ENCODE measurements at regions not wholly inside any gene's neighbourhood (a gene's known extent, or its start where the extent isn't known, plus 50 kb on each side); places are given as distances from the start of the nearest gene placed in this dataset.
"Not testable (repeated sequence)": the region's sequence is repeated elsewhere in the genome, so short reads cannot be mapped to it uniquely, and the experiment has no call there.

DNA sequence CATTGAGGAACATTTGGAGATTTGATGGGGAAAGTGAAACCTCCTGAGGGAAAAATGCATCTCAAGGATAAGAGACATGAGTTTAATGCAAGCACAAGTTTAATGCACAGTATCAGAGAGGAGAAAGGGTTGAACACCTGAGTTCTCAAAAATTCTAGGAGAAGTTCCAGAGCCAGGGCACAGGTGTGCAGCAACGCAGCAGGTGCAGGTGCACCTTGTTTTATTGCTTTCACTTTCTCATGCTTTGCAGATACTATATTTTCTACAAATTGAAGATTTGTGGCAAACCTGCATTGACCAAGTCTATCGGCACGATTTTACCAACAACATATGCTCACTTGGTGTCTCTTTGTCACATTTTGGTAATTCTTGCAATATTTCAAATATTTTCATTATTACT is 267.6 kb upstream of the HNRNPA3 start:
- no peak for DNase-seq

DNA sequence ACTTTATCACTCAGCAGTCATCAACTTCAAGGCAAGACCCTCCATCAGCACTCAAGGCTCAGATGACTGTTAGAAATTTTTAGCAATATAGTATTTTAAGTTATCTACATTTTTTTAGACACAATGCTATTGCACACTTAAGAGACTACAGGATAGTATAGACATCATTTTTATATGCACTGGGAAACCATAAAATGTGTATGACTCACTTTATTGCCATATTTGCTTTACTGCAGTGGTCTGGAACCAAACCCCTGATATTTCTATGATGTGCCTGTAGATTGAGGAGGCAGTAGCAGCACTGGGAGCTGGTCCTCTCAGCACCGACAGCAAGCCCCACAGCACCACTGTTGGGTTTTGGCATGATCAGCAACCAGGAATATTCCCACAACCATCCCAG is 264.8 kb upstream of the HNRNPA3 start:
- no peak for DNase-seq

DNA sequence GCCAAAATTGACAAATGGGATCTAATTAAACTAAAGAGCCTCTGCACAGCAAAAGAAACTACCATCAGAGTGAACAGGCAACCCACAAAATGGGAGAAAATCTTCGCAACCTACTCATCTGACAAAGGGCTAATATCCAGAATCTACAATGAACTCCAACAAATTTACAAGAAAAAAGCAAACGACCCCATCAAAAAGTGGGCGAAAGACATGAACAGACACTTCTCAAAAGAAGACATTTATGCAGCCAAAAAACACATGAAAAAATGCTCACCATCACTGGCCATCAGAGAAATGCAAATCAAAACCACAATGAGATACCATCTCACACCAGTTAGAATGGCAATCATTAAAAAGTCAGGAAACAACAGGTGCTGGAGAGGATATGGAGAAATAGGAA is 261.4 kb upstream of the HNRNPA3 start:
- DNase-seq: not testable (repeated sequence)

DNA sequence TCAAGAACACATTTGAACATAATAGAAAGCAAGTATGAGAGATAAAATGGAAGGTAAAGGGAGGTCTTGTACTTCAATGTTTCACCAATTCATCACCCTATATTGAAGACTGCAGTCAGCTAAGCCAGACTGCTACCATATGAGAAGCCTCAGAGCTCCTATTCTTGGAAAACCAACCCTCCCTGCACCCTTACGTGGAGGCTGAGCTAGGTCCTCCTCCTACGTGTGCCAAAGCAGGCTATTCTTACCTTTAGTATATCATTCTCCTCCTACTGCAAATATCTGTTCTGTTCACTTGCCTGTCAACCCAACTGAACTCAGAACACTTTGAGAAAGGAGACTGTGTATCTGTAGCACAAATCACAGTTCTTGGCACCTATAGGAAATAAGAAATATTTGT is 255.8 kb upstream of the HNRNPA3 start:
- DNase-seq: no peak

DNA sequence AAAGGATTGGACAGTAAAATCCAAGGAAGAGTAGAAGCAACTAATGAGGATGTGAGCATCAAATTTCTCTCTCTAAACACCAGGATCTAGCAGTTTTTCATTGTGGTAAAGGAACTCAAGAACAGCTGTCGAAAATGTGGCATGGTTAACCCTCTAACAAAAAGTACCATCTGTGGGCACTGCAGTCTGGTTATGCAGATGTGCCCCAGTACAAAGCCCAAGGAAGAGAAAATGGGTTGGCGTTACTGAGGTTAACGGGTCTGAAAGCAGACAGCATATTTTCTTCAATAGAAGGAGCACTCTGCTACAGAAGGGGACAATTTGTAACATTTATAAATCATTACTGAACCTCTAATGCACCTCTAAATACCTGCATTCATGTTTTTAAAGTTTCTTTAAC is 253.0 kb upstream of the HNRNPA3 start:
- no peak for DNase-seq

DNA sequence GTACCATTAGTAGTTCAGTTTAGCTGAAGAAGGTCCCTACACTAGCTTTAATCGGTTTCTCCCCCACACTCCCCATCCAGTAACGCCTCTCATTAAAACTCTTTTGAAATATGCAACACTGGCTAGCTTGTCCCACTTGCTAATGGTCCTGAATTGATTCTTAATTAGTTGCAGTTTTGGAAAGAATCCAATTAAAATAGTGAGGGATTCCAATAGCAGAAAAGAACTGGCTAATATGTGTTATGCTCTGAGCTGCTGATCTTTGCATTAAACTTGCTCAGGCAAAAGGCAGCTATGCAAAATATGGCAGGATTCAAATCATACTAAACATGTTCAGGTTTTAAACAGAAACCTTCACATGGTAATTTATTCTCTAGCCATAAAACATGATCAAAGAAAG is 252.5 kb upstream of the HNRNPA3 start:
- DNase-seq: no peak

DNA sequence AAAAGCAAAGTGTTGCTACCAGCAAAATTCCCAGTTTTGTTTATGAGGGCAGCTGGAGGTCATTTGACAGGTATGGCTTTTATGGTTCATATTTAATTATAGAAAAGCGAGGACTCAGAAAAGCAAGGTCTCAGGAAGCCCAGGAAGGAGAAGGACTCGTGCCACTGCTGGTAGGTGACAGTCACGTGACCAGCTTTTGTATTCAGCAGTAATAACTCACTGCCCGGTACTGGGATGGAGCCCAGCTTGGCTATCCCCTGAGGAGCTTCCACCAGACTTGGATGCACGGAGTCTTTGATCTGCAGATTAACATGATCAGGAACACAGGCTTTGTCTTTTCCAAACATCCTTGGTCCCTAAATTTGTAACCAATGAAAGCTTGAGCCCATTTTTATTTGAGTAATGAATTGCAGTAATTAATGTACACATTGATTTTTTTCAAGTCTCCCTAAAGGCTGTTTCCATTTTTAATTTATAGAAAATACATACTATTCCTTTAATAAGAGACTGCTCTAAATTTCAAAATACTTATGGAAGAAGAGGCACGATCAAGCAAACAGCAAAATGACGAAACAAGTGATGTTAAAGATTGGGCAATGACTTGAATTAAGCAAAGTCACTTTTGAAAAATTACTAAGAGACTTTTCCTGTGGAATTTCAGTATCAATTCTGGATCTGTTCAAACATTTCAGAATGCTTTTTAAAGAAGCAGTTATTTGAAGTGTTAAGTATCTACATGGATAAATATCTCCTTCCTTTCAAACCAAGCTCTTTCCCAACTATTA is 251.7 kb upstream of the HNRNPA3 start:
- no peak for DNase-seq

DNA sequence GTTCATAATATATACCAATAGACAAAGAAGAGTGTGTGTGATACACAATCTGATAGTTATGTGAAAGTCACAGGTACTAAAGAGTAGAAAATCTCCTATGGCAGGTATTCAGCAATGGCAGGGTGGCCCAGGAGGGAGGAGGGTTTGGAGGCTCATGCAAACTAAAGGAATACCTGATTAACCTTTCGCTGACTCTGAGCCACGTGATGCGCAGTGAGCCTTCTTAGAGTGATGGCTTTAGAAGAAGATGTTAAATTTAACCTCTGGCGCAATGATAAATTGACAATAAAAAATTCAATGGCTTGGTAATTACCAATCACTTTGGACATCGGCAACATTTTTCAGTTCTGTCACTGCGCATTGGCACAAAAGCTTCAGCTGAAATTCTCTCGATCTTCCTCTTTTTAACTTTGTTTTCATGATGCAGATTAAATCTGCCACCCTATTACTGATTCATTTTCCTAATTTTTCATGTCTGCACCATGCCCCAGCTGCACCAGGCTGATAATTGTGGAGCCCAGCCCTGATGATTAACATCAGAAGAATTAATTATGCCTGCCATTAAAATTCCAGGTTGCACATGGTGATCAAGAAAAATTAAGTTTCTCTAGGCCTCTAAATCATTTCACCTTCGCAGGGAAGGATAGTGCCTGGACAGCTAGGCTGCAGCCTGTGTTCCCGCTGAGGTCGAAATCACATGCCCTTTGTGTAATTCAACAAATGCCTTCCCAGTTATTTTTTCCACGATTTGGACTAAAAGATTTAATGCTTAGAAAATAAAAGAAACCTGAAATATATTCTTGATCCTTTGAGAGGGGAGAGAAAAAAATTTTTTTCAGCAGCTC is 250.6 kb upstream of the HNRNPA3 start:
- DNase-seq: no peak

DNA sequence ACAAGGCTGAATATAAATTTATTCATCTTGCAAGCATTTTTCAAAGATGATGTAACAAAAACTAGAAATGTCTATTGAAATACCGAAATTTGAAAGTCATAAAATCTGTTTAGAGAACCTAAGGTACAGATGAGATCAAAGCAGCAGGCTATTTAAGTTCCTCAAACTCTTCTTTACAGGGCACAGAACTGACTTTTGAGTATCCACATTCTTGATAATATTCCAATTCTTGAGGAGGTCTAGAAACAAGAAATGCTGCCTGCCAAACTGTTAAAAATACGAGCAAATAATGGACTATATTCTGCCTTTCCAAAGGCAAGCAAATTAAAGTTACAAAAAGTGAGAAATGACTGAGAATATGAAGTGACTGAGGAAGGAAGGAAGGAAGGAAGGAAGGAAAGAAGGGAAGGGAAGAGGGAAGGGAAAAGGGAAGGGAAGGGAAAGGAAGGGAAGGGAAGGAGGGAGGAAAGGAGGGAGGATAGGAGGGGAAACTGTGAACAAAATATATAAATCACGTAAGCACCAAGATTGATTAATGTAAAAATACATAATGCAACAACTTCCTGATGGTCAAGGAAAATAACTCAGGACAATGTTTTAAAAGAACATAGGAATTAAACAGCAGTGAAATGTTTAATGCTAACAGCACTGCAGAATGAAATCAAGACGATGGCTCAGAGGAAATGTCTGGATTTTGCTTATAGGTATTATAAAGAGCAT is 248.9 kb upstream of the HNRNPA3 start:
- no peak for DNase-seq

DNA sequence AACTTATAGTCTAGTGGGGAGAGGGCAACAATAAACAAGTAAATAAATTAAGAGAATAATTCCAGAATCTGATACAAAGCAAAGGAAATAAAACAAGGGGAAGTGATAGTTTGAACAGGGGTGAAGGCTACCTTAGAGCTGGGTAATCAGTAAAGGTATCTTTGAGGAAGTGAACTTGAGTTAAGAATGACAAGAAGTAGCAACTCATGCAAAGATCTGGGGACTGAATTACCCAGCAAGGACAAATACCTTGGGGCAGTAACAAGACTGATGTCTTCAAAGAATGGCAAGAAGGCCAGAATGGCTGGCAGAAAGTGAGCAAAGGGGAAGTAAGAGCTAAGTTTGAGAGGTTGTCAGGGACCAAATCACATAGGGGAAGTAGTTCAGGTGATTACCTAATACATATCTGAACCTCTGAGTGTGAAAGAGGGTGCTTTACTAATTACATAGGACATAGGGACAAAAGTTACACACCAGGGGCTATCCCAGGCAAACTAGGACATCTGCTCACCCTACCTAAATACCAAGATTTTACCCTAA is 244.6 kb upstream of the HNRNPA3 start:
- DNase-seq: no peak

DNA sequence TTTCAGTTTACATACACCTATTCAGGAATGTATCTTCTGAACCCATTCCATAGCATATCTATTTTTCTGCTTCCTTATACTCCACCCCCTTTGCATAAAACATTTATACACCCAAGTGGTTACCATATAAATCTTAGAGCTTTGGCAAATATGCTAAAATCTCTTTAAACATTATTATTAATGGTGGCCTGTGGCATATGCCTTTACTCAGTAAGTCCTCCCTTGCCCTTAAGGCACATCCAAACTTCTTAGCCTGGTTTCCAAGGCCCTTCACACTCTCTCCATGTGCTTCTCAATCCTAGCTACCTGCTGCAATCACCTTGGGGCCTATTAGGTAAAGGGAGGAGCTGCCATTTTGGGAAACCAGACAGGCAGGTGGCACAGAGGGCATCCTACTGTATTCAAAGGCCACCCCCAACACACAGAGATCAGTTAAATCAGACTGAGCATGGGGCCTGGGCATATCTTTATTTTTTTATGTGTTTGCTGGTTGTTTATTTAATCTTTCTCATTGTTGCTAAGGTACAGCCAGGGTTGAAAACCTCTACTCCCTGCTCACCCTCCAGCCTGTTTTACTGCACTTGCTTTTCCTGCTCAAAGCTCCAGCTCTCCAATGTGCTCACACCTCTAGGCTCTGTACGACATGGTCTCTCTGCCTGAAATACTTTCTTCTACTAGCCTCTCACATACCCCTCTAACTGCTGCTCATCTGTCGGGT is 242.8 kb upstream of the HNRNPA3 start:
- DNase-seq: no peak

DNA sequence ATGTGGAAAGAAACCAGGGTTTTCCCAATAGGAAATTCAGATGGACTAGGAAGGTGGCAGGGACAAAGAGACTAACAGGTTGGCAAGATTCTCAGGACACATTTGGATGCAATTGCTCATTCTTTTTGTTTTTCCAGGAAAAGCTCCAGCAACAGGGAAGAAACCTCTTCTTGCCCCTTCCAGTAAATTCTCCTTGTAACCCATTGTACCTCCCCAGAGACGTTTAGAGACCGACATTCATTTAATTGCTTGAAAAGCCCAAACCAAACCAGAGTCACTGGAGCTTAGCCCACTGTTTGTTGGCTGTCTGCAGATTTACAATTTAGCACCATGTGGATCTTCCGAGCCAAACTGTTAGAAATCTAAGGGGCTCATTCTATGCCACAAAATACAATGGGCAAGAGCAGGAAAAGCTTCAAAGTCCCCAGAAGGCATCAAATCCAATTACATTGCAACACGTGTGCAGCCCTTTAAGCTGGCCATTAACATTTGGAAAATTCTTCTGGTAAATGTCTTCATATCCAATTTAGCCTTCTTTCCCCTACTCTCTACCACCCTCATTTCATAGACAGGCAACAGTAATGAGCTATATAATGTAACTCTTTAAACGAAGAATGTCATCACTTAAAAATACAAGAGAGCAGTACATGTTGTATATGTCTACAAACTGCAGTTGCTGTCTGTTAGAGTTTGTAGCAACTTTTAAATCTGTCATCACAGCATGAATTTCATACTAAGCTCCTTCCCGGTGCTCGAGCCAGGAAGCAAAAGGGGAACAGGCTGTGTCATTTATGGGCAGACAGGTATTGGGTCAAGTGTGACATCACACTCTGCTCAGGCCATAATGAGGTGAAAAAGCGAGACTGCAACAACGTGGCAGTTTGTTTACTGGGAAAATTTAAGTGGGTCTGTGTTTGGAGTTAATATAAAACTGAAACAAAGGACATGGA is 235.6 kb upstream of the HNRNPA3 start:
- DNase-seq: no peak

DNA sequence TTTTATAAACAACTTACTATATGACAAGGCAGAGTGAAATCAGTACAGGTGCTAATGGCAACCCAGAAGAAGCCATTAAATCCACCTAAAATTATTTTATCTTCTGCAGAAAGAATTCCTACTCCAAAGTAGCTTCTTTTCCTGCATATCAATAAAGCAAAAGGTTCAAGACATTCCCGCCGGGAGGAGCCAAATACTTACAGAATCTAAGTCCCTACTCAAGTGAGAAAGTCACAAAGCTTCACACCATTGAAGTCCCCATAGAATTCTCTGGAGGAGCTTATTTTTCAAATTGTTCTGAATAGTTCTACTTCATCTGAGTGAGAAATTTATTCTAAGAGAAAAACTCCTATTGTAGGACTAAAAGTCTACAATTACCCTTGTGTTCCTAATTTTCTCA is 233.7 kb upstream of the HNRNPA3 start:
- DNase-seq: no peak

DNA sequence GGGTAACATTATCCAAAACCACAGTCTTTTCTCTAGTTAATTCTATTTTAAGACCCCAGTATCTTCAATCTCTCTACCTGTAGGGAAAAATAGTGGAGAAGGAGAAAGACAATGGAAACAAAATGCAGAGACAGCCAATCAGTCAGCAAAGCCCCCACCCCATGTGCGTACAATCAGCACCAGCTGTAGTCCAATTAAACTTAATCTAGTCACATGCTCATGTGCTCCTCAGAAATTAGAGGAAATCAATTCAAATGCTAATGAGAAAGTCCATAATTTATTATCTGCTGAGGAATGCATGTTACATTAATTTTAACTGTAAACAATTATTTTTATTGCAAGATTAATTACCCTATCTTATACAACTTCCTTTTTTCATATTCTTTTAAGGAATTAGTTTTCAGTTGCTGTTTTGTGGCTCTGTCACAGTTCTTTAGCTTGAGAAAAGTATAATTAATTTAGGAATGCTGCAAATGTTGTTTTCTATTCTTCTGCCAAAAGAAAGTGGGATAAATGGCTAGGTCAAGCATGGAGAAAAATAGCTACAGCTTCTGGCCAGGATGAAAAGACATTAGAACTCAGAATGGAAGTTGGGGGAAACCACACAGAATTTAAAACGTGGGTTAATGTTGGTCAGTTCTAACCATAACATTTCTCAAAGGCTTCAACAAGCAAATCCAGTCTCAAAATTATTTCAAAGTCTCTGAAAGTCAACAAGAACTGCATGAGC is 232.4 kb upstream of the HNRNPA3 start:
- no peak for DNase-seq

DNA sequence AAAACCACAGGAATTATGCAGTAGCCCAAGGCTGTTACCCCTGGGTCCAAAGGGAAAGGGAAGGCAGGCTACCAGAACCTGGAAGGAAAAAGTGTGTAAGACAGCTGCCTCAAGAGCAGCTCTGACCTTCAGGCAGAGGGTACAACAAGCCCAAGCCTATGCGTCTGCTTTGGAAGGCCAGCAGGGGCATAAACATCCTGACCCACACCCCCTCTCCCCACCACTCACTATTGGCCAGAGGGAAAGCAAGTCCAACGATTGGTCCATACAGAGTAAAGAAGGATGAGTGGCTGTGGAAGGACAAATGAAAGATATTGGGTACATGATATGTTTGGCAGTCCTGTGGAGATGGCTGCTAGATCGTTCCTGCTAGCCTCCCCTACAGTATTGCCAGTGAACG is 227.6 kb upstream of the HNRNPA3 start:
- DNase-seq: no peak

DNA sequence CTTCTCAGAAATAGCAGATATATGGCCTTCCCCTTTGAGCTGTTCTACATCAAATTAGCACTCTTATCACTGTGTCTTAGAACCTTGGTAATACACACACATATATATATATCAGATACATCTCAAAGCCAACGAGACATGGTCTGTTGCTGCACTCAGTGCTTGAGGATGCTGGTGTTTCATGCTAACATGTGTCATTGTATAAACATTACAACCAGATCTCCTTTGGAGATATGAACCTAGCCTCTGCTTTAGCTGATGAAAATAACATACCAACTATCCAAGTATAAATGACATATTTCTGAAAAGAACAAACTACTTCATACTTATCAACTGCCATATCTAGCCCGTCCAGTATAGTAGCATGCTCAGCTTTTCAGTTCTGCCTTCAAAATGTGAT is 226.7 kb upstream of the HNRNPA3 start:
- no peak for DNase-seq

DNA sequence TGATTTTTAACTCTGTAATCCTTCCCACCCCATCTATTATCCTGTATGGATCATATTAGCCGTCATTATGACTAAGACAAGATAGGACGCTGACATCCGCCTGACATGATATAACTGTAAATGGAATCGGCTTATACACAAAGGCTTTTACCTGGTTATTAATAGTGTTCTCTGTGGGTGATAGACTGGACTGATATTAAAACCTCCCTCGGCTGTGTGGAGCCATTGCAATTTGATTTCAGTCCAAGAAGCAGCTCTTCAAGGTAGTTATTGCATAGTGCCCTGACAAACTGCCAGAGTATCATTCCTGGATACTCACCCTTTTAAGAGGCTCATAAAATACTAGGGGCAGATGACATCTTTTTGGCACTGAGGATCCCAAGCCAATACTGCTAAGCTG is 226.1 kb upstream of the HNRNPA3 start:
- no peak for DNase-seq

DNA sequence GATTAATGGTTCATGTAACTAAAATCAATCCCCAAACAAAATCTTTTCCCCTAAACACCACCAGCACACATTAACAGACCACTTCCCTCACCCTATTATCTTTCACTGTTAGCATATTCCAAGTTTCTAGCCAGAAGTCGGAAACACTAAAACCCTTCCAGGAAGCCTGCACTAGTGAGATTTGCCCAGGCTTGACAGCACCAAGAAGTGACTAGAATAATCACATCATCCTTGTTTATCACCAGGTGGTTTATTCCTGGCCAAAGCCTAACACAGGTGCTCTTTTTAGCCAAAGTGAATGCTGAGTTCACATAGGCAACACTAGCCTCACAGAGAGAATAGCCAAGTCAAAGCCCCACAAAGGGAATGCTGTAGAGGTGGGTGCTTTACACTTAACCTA is 221.2 kb upstream of the HNRNPA3 start:
- no peak for DNase-seq

DNA sequence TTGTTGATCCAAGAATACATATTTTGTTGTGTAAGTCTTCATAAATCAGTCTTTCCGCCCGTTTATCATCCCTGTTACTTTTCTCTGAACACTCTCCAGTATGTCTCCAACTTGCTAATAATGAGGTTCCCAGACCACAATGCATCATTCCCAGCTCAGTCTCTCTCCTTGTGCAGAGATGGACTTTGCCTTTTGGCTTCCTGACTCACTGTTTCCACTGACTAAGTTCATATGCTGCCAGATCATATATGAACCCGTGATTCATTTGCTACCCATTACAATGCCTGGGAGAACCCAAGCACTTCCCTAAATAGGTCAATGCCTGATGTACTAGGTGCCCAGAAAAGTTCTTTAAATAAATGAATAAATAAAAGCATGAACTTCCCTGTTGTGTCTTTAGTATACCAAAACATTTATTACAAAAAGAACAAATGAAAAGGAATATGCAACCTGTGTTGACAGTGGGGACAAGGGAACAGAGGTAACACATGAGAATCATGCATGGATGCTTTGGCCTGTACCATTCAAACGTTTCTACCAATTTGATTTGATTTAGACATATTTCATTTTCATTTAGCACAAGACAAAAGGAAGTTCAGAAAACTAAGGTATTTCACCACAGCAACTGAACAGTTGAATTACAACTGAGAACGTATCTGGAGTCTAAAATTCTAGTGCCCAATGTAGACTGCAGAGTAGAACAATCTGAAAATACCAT is 215.4 kb upstream of the HNRNPA3 start:
- no peak for DNase-seq

DNA sequence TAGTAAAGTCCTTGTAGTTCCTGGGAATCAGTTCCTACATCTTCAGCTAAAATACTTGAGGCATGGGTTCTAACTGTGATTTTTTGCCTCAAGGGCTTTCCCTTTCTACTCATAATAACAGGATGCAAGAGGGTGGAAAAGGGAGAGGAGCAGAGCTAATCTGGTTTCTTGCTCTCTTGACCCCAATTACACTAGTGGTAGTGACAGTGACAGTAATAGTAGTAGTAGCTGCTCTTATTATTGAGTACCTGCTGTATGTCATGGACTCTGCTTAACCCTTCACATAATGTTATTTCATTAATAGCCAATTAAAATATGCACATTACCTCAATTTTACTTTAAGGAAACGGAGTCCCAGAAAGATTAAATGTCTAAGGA is 214.8 kb upstream of the HNRNPA3 start:
- no peak for DNase-seq

Measured in CD4-positive, alpha-beta T cell treated with Interleukin-17A for 4 hours (primary cell).